Heart right ventricle (tissue), 16 donors: ENCODE measurements at regions not wholly inside any gene's neighbourhood (a gene's known extent, or its start where the extent isn't known, plus 50 kb on each side); places are given as distances from the start of the nearest gene placed in this dataset.
"Not testable (repeated sequence)": the region's sequence is repeated elsewhere in the genome, so short reads cannot be mapped to it uniquely, and the experiment has no call there.

ENCODE experiments used
- ATAC-seq, 8 donors: fragments of 200-7000 bp; cut with Tn5 transposase; one replicate each; pipeline ENCODE4 v1.9.1; 2020; ENCODE audit warnings: mild to moderate bottlenecking in 8 of 8, moderate library complexity in 8 of 8, moderate number of reproducible peaks in 1 of 8
- DNase-seq, 2 donors: peaks; one replicate each; pipeline ENCODE4 v3.0.0-alpha.2; 2020
- H3K27ac ChIP-seq, 10 donors: fragments of 200-600 bp; sonication (generic) in 2 of 10; one replicate each; pipeline versions ENCODE4 v1.5.0 to v1.8.0; 2020 to 2022; ENCODE audit warnings: mild to moderate bottlenecking in 3 of 10
- H3K27me3 ChIP-seq, 7 donors: fragments of 200-600 bp; one replicate each; pipeline ENCODE4 v1.8.0; 2021 to 2022; ENCODE audit warnings: mild to moderate bottlenecking in 2 of 7
- H3K36me3 ChIP-seq, 9 donors: fragments of 200-600 bp; sonication (generic) in 1 of 9; one replicate each; pipeline versions ENCODE4 v1.5.0 to v1.8.0; 2020 to 2022; ENCODE audit warnings: mild to moderate bottlenecking in 2 of 9
- H3K4me1 ChIP-seq, 9 donors: fragments of 200-600 bp; sonication (generic) in 1 of 9; one replicate each; pipeline versions ENCODE4 v1.5.0 to v1.8.0; 2020 to 2022; ENCODE audit warnings: mild to moderate bottlenecking in 4 of 9
- H3K4me3 ChIP-seq, 10 donors: fragments of 200-600 bp; sonication (generic) in 2 of 10; one replicate each; pipeline versions ENCODE4 v1.5.0 to v1.8.0; 2020 to 2022; ENCODE audit warnings: mild to moderate bottlenecking in 7 of 10, moderate library complexity in 2 of 10
- H3K9me3 ChIP-seq, 11 donors: fragments of 200-600 bp in 10 of 11; sonication (generic) in 2 of 11; one replicate each; pipeline versions ENCODE4 v1.5.0 to v1.8.0; 2013 to 2022; ENCODE audit warnings: mild to moderate bottlenecking in 2 of 11, control low read depth in 1 of 11, moderate library complexity in 1 of 11
- WGBS, 2 donors: extraction: QIAGEN DNeasy Blood & Tissue Kit; methylation state at CpG; one replicate each; pipeline ENCODE4 v1.1.7; 2013; ENCODE audit warnings: inconsistent platforms in 1 of 2; 5-methylcytosine and 5-hydroxymethylcytosine counted together
- intact Hi-C, 10 donors: fragments of 100-400 bp; cut with DNase I; formaldehyde crosslinking; loops; one replicate each; pipeline versions ENCODE4 v1.11.1 to v1.14.2; 2022
- donor health status: Arrhythmogenic right ventricular cardiomyopathy.
- donor health status: ischemic (EF 13 %, LVEDD 7.1; RV severe dilation, severe dysfunction).
- donor health status: healthy with polysubstance abuse.
- donor health status: DM: no; HTN: yes; CAD: no.
- donor health status: DM: no; HTN: no; CAD: no.
- donor health status: ischemic (EF 25% LVEDD 6.9; RV normal size, moderate dysfunction).
- donor health status: ischemic (EF 25% LVEDD 5.7; RV mildly dilated, moderate dysfunction).
- donor health status: healthy.
- donor health status: DM: yes; HTN: yes; CAD: no.
- donor health status: Ischemic cardiomyopathy.
- donor health status: ischemic (EF 35%, LVEDD 5.7; RV mildly dilated, moderate dysfunction).
- donor health status: nonischemic (EF 11% LVEDD 7.7; RV severe dilation, severe dysfunction).
- donor health status: DM: yes; HTN: yes; CAD: no.
- donor health status: PGD.
- donor health status: ischemic (EF 29% LVEDD 5.4; RV normal size, mild dysfunction).
- donor health status: nonischemic (EF 23%, LVEDD 6.1; RV moderate dilation, normal function).

DNA sequence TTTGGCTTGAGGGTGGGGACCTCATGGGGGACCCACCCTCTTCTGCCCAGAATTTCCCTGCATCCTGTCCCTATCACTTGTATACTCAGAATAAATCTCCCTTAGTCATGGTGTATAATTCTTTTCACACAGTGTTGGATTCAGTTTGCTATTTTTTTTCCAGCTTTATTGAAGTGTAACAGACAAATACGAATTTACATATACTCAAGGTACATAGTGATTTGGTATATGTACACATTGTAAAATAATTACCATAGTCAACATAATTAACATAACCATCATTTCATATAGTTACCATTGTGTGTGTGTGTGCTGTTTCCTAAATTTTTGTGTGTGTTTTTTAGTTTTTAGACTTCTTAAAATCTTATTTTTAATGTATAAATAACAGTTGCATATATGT, 269.9 kb downstream of the CNTNAP3 start:
- intact Hi-C loops, H3K4me1 ChIP-seq, H3K27ac ChIP-seq, H3K36me3 ChIP-seq, H3K9me3 ChIP-seq, H3K27me3 ChIP-seq, DNase-seq, ATAC-seq, H3K4me3 ChIP-seq: not testable (repeated sequence)
- WGBS, 2 donors, result 73 to 84% methylated on average over 1 of the region's 1 CpG

DNA sequence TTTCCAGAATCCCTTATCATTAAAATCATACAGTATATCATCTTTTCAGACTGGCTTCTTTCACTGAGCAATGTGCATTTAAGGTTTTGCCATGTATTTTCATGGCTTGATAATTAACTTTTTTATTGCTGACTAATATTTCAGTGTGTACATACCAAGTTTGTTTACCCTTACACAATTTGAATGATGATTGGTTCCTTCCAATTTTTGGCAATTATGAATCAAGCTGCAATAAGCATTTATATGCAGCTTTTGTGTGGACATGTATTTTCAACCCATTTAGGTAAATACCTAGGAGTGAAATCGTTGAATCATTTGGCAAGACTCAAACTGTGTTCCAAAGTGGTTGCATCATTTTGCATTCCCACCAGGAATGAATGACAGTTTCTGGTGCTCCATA, 272.8 kb downstream of the CNTNAP3 start:
- H3K27ac ChIP-seq, H3K9me3 ChIP-seq, DNase-seq, intact Hi-C loops, H3K4me1 ChIP-seq, H3K27me3 ChIP-seq, H3K36me3 ChIP-seq, H3K4me3 ChIP-seq, ATAC-seq: not testable (repeated sequence)
- no CpG with 5 or more reads among the region's 1 CpG for WGBS, 2 donors

DNA sequence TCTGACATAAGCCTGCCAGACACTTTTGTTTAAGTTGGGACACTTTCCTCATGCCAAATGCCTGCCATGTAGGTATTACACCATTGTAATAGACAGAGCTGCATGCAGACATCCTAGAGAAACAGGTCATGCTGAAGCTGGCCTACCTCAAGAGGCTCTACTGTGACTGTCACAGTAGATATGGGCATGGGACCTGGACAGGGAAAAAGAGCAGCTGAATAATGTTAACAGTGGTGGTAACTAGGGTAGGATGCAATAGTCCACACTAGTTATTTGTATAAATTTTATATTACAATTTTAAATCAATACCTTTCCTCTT, 273.2 kb downstream of the CNTNAP3 start:
- DNase-seq, H3K4me3 ChIP-seq, H3K4me1 ChIP-seq, H3K9me3 ChIP-seq, H3K36me3 ChIP-seq, H3K27me3 ChIP-seq, intact Hi-C loops, H3K27ac ChIP-seq: not testable (repeated sequence)
- peak in 1 of 8 donors; percentile 25 for ATAC-seq

DNA sequence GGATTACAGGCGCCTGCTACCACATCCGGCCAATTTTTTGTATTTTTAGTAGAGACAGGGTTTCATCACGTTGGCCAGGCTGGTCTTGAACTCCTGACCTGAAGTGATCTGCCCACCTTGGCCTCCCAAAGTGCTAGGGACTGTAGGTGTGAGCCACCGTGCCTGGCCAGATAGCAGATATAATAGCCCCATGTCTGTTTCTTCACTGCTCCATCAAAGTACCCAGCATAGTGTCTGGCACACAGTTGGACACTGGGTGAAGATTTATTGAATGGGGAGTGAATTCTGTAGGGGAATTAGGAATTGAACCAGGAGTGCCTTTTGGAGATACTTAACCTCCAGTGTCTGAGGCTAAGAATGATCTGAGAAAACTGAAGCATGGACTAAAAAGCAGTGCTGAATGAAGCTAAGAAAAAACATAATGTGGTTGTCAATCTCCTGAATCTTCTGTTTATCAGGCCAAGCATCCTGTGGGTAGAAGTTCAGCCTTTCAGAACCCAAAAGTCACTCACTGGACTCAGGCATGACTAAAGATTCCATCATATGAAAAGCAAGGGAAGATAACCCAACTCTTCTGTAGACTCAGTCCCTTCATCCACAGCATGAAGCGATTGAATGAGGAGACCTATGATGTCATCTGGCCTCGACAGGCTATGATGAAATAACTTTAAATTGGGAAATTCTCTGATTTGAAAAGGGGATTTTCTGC, 273.7 kb downstream of the CNTNAP3 start:
- H3K4me3 ChIP-seq, intact Hi-C loops, H3K4me1 ChIP-seq, H3K27ac ChIP-seq, H3K9me3 ChIP-seq, H3K36me3 ChIP-seq, DNase-seq, H3K27me3 ChIP-seq: not testable (repeated sequence)
- 78 to 86% methylated on average over 4 of the region's 6 CpGs for WGBS, 2 donors
- ATAC-seq, result peak in 2 of 8 donors; percentile 28 to 62

DNA sequence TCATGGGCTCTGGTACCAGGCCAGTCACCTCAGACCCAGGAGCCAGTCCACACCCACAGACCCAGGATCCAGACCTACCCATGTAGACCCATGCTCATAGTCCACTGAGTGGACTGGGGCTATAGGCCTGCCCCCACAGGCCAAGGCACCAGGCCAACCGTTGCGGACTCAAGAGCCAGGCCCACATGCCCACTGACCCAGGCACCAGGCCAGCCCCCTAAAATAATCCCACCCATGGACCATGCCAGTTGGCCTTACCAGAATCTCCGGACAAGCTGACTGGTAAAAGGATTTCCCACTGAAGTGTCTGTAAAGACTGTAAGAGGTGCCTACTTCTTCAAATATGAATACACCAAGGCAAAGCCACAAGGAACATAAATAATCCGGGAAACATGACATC, 278.2 kb downstream of the CNTNAP3 start:
- H3K27ac ChIP-seq, H3K4me1 ChIP-seq, H3K36me3 ChIP-seq, H3K27me3 ChIP-seq, H3K4me3 ChIP-seq, H3K9me3 ChIP-seq, intact Hi-C loops, DNase-seq: not testable (repeated sequence)
- WGBS, 2 donors, result 95 to 96% methylated on average over 4 of the region's 4 CpGs
- ATAC-seq, result peak in 2 of 8 donors; percentile 16 to 31

DNA sequence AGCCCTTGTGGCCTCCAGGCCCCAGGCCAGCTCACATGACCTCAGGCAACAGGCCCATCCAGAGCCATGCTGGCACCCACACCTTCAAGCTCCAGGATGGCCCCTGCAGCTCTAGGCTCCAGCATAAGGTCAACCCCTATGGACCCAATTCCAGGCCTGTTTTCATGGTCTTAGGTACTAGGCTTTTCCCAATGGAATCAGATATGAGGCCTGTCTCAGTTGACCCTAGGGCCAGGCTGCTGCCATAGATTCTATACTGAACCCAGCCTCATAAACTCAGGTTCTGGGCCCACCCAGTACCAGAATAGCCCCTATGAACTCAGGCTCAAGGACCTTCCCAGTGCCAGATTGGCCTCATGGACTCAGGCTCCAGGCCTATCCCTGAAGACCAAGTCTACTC, 278.6 kb downstream of the CNTNAP3 start:
- H3K4me3 ChIP-seq, H3K36me3 ChIP-seq, H3K27ac ChIP-seq, DNase-seq, H3K27me3 ChIP-seq, intact Hi-C loops, H3K4me1 ChIP-seq, H3K9me3 ChIP-seq: not testable (repeated sequence)
- ATAC-seq, result peak in 2 of 8 donors; percentile 31 to 55

DNA sequence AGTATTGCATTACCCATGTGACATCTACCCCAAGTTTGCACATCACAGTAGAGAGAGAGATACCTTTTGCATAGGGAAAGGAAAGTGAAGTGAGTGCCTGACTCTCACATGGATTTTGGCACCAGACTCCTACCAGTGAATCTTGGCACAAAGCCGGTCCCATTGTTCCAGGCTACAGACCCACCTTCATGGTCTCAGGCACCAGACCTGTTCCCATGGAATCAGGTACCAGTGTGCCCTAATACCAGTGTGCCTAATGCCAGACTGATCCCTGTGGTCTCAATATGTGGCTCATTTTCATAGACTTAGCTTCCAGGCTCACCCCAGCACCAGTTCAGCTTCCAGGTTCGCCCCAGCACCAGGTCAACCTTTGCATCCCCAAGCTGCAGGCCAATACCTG, 279.1 kb downstream of the CNTNAP3 start:
- H3K4me3 ChIP-seq, H3K27ac ChIP-seq, H3K4me1 ChIP-seq, DNase-seq, H3K9me3 ChIP-seq, H3K36me3 ChIP-seq, intact Hi-C loops, H3K27me3 ChIP-seq: not testable (repeated sequence)
- ATAC-seq, result peak in 3 of 8 donors; percentile 17 to 44 (median 39)
- WGBS, 2 donors, result 82 to 83% methylated on average over 2 of the region's 2 CpGs

DNA sequence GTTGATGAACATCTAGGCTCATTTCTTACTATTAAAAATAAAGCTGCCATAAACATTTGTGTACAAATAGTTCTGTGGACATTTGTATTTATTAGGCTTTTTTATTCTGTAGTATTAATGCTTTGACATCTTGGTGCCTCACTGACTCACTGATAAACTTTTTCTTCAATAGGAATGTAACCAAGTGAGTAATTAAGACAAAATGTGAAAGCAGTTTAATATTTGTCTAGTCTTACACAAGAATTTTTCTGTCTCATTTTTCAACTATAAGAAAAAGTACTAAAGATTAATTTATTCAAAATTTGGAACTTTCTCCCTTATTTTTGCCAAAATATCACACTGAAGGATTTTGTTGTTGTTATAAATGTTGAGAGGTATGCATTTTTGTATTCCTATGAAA, 282.2 kb downstream of the CNTNAP3 start:
- H3K4me1 ChIP-seq, ATAC-seq, H3K9me3 ChIP-seq, H3K36me3 ChIP-seq, H3K27ac ChIP-seq, H3K4me3 ChIP-seq, intact Hi-C loops, H3K27me3 ChIP-seq, DNase-seq: not testable (repeated sequence)

DNA sequence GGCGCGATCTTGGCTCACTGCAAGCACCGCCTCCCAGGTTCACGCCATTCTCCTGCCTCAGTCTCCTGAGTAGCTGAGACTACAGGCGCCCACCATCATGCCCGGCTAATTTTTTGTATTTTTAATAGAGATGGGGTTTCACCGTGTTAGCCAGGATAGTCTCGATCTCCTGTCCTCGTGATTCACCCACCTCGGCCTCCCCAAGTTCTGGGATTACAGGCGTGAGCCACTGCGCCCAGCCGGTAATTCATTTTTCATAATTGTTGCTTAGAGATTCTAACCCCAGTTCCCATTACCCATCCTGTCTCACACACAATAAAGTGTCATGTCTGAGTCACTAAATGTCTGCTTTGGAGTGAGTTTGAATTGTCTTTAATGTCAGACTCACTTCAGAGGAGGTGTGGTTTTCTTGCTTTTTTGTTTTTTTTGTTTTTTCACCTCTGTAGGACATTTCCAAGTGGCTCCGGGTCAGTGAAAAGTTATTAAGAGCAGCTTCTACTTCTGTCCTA, 281.2 kb upstream of the FAM240B start:
- ATAC-seq, H3K27me3 ChIP-seq, intact Hi-C loops, H3K9me3 ChIP-seq, H3K4me3 ChIP-seq, DNase-seq, H3K36me3 ChIP-seq, H3K4me1 ChIP-seq, H3K27ac ChIP-seq: not testable (repeated sequence)
- WGBS, 2 donors, result 93 to 94% methylated on average over 13 of the region's 14 CpGs

DNA sequence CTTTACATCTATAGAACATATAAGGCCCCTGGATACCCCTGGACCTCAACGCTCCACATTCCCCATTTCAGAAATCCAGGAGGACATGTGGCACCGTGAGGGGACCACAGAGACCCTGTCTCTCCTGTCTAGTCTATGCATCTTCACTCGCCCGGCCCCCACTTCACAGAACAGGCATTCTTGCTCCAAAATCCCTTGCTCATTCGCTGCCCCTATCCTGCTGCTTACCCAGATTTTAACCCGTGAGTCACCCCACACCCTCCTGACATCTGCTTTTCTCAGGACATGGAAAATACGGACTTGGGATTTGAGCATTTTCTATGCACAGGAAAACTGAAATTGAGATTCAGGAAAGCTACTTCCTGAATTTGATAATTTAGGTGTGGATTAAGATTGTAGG, 279.3 kb upstream of the FAM240B start:
- DNase-seq, H3K27me3 ChIP-seq, H3K9me3 ChIP-seq, intact Hi-C loops, H3K4me1 ChIP-seq, H3K4me3 ChIP-seq, H3K36me3 ChIP-seq, H3K27ac ChIP-seq: not testable (repeated sequence)
- WGBS, 2 donors, result 63 to 68% methylated on average over 7 of the region's 7 CpGs
- peak in 2 of 8 donors; percentile 22 to 50 for ATAC-seq

DNA sequence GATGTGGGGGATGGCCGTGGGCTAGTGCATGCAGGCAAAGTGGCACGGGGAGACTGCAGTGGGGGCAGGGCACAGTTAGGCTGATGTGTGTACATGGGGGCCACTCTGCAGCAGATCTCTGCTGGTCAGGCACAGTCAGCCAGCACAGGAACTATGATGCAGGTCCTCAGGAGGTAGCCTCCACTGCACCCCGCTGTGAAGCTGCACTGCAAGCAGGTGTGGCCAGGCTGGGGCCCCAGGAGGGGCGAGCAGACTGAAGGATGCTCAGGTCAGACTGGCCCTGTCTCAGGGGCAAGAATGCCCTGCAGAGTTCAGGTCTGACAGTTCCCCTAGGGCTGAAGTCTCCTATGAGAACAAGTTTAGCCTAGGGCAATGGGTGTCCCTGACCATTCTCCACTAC, 273.8 kb upstream of the FAM240B start:
- H3K27ac ChIP-seq, DNase-seq, H3K4me3 ChIP-seq, H3K9me3 ChIP-seq, intact Hi-C loops, H3K27me3 ChIP-seq, H3K4me1 ChIP-seq, H3K36me3 ChIP-seq: not testable (repeated sequence)
- ATAC-seq, result peak in 5 of 8 donors; percentile 11 to 56 (median 30)
- WGBS, 2 donors, result 74 to 82% methylated on average over 2 of the region's 4 CpGs

DNA sequence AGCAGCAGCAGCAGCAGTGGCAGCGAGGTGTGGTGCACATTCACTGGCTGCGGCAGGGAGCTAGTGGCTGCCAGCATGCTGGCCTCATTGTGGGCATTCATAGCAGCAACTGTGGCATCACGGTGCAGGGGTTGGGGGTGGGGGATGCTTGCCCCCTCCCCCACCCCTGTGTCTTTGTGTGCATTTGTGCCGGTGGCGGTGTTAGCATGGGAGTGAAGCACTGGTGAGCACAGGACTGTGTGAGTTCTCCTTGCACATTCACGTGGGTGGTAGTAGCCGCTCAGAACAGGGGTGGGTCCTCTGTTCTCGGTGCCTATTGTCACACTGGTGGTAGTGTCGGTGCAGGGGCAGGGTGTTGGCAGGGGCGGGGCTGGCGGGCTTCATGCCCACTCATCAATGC, 273.2 kb upstream of the FAM240B start:
- H3K27me3 ChIP-seq, H3K4me3 ChIP-seq, intact Hi-C loops, H3K9me3 ChIP-seq, H3K36me3 ChIP-seq, H3K4me1 ChIP-seq, H3K27ac ChIP-seq, DNase-seq: not testable (repeated sequence)
- 81 to 85% methylated on average over 11 of the region's 11 CpGs for WGBS, 2 donors
- ATAC-seq, result peak in 6 of 8 donors; percentile 11 to 77 (median 38)
